ENCODE measurements at regions not wholly inside any gene's neighbourhood (a gene's known extent, or its start where the extent isn't known, plus 50 kb on each side); places are given as distances from the start of the nearest gene placed in this dataset.
A peak's percentile ranks its signal among the peaks of the same experiment; 100 is the strongest.
"Not testable (repeated sequence)": the region's sequence is repeated elsewhere in the genome, so short reads cannot be mapped to it uniquely, and the experiment has no call there.

DNA sequence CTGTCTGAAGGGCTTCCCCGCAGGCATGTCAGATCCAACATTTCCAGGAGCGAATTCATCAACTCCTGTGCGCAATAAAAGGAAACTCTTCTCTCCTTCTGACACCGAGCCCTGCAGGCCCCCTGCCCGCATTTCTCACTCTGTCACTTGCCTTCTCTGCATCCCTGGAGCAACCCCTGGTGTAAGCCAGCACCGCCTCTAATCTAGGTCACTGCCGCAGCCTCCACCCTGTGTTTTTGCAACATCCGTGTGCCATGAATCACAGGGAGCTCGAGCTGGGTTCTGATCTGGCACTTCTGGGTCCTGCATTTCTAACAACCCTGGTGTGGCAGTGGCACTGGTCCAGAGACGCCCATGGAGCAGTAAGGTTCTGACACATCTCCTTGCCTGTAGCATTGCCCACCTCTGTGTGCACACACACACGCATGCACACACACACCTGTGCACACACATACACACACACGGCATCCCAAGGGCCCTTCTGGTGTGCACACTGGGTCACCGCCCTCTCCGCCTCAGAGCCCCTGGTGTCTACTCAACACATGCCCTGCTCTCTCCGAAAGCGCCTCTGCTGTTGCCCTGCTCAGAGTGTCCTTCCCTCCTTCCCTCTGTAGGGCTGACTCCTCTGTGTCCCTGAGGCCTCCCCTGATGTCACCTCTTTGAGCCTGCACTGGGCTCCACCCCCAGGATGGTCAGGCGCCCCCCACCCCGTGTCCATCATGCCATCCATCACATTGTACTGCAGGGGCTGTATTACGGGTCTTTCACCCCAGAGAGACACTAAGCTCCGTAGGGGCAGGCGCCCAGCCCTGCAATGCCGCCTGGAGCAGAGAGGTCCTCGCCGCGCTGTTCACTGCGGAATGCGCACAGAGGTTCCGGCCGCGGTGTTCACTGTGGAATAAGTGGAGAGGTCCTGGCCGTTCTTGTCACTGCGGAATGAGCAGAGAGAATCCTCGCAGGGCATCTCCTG is 111.4 kb upstream of the SFSWAP start:
- no peaks in the 10 kb centered on the region for H3K27me3 ChIP-seq (replicated peaks in 2 of 5; ENCODE audit: control insufficient read depth in 4 of 5, insufficient read depth in 5 of 5, low read length in 4 of 5)
- no peak overlapping the region for H3K27ac ChIP-seq (ENCODE audit: insufficient read depth in 1 of 2, low read depth in 1 of 2, low read length in 2 of 2, poor library complexity in 1 of 2, severe bottlenecking in 2 of 2)
- no peak for DNase-seq
- H3K9me3 ChIP-seq (ENCODE audit: control extremely low read depth in 1 of 5, control insufficient read depth in 4 of 5, insufficient read depth in 2 of 5, low read depth in 1 of 5, low read length in 4 of 5): no peaks in the 10 kb centered on the region
- H3K36me3 ChIP-seq (ENCODE audit: control insufficient read depth in 4 of 4, insufficient read depth in 4 of 4, low read length in 3 of 4): no peaks in the 10 kb centered on the region
- no peak overlapping the region for H3K4me3 ChIP-seq (ENCODE audit: control insufficient read depth in 1 of 7, extremely low read depth in 1 of 7, insufficient read depth in 4 of 7, low read depth in 2 of 7, low read length in 6 of 7)
- ChIA-PET CTCF (no interaction called here), POLR2A (no interaction called here)
- H3K4me1 ChIP-seq (ENCODE audit: control extremely low read depth in 1 of 4, control insufficient read depth in 4 of 4, insufficient read depth in 4 of 4, low read length in 3 of 4): peaks cover 0 to 19% (median 16%) of the 10 kb centered on the region in 4 experiments
- WGBS (ENCODE audit: insufficient coverage): 98% methylated on average over 26 of the region's 33 CpGs

DNA sequence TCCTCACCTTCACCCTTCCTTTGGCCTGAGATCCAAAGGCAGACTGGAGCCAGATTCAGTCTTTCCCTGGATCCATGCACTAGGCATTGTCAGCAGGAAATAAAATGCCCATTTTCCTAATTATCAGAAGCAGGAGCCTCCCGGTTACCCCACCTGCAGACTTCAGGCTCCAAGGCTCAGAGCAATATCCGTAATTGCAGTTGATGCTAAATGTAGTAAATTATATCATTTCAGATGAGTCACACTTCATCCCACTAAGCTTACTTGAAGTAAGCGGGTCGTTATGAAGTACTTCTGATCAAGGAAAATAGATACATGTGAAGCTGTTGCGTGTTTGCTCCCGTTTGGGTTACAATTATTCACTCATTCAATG is 110.7 kb upstream of the SFSWAP start:
- CTCF ChIA-PET: no interaction called here
- WGBS (ENCODE audit: insufficient coverage): 100% methylated on average over 2 of the region's 6 CpGs
- no peaks in the 10 kb centered on the region for H3K9me3 ChIP-seq (ENCODE audit: control extremely low read depth in 1 of 5, control insufficient read depth in 4 of 5, insufficient read depth in 2 of 5, low read depth in 1 of 5, low read length in 4 of 5)

DNA sequence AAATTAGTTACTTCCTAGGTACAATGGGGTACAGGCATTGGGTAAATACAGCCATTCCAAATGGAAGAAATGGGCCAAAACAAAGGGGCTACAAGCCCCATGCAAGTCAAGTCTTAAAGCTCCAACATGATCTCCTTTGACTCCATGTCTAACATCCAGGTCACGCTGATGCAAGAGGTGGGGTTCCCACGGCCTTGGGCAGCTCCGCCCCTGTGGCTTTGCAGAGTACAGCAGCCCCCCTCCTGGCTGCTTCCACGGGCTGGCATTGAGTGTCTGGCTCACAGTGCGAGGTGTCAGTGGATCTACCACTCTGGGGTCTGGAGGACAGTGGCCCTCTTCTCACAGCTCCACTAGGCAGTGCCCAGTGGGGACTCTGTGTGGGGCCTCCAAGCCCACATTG is 109.4 kb upstream of the SFSWAP start:
- H3K27me3 ChIP-seq (replicated peaks in 2 of 5; ENCODE audit: control insufficient read depth in 4 of 5, insufficient read depth in 5 of 5, low read length in 4 of 5); CTCF ChIA-PET; H3K4me3 ChIP-seq (ENCODE audit: control insufficient read depth in 1 of 7, extremely low read depth in 1 of 7, insufficient read depth in 4 of 7, low read depth in 2 of 7, low read length in 6 of 7); H3K27ac ChIP-seq (ENCODE audit: insufficient read depth in 1 of 2, low read depth in 1 of 2, low read length in 2 of 2, poor library complexity in 1 of 2, severe bottlenecking in 2 of 2); POLR2A ChIA-PET; H3K9me3 ChIP-seq (ENCODE audit: control extremely low read depth in 1 of 5, control insufficient read depth in 4 of 5, insufficient read depth in 2 of 5, low read depth in 1 of 5, low read length in 4 of 5); DNase-seq; H3K36me3 ChIP-seq (ENCODE audit: control insufficient read depth in 4 of 4, insufficient read depth in 4 of 4, low read length in 3 of 4): not testable (repeated sequence)
- 100% methylated on average over 1 of the region's 5 CpGs for WGBS (ENCODE audit: insufficient coverage)
- H3K4me1 ChIP-seq (ENCODE audit: control extremely low read depth in 1 of 4, control insufficient read depth in 4 of 4, insufficient read depth in 4 of 4, low read length in 3 of 4): peaks cover 2 to 32% (median 26%) of the 10 kb centered on the region in 4 experiments

More for the DNA sequence above, 110.7 kb upstream of the SFSWAP start:
- Histone ChIP-seq H3K36me3 (ENCODE audit: control insufficient read depth in 4 of 4, insufficient read depth in 4 of 4, low read length in 3 of 4) (no peaks in the 10 kb centered on the region), H3K4me3 (ENCODE audit: control insufficient read depth in 1 of 7, extremely low read depth in 1 of 7, insufficient read depth in 4 of 7, low read depth in 2 of 7, low read length in 6 of 7) (no peak overlapping the region), H3K4me1 (ENCODE audit: control extremely low read depth in 1 of 4, control insufficient read depth in 4 of 4, insufficient read depth in 4 of 4, low read length in 3 of 4) (peaks cover 2 to 25% (median 22%) of the 10 kb centered on the region in 4 experiments), H3K27ac (ENCODE audit: insufficient read depth in 1 of 2, low read depth in 1 of 2, low read length in 2 of 2, poor library complexity in 1 of 2, severe bottlenecking in 2 of 2) (no peak overlapping the region), H3K27me3 (replicated peaks in 2 of 5; ENCODE audit: control insufficient read depth in 4 of 5, insufficient read depth in 5 of 5, low read length in 4 of 5) (no peaks in the 10 kb centered on the region)
- POLR2A ChIA-PET: no interaction called here
- no peak for DNase-seq

DNA sequence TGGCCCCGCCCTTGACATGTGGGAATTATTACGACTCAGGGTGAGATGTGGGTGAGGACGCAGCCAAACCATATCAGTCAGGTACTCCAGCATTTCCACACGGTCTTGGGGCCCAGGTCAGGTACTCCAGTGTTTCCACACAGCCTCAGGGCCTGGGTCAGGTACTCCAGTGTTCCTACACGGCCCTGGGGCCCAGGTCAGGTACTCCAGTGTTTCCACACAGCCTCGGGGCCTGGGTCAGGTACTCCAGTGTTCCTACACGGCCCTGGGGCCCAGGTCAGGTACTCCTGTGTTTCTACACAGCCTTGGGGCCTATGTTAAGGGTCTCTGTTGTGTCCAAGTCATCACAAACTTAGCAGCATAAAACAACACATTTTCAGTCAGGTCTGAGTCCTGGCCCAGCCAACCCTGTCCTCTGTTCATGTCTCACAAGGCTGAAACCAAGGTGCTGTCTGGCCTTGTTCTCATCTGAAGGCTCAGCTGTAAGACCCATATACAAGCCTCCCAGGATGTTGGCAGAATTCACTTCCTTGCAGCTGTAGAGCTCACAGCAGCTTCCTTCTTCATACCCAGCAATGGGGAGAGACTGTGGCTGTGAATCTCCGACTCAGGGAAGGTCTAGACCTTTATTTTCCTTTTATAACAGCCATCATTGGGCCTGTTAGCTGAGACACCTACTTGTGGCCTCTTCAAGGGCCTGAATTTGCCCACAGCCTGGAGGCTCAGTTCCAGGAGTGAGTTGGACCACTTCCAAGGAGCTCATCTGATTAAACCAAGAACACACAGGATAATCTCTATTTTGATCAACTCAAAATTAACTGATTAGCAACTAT is 107.6 kb upstream of the SFSWAP start:
- Histone ChIP-seq H3K4me3 (ENCODE audit: control insufficient read depth in 1 of 7, extremely low read depth in 1 of 7, insufficient read depth in 4 of 7, low read depth in 2 of 7, low read length in 6 of 7) (peak overlapping the region in 1 of 7 experiments; percentile 3), H3K4me1 (ENCODE audit: control extremely low read depth in 1 of 4, control insufficient read depth in 4 of 4, insufficient read depth in 4 of 4, low read length in 3 of 4) (peaks cover 2 to 42% (median 26%) of the 10 kb centered on the region in 4 experiments), H3K27ac (ENCODE audit: insufficient read depth in 1 of 2, low read depth in 1 of 2, low read length in 2 of 2, poor library complexity in 1 of 2, severe bottlenecking in 2 of 2) (no peak overlapping the region), H3K9me3 (ENCODE audit: control extremely low read depth in 1 of 5, control insufficient read depth in 4 of 5, insufficient read depth in 2 of 5, low read depth in 1 of 5, low read length in 4 of 5) (peaks cover 0 to 3% (median 0%) of the 10 kb centered on the region in 5 experiments), H3K36me3 (ENCODE audit: control insufficient read depth in 4 of 4, insufficient read depth in 4 of 4, low read length in 3 of 4) (no peaks in the 10 kb centered on the region), H3K27me3 (replicated peaks in 2 of 5; ENCODE audit: control insufficient read depth in 4 of 5, insufficient read depth in 5 of 5, low read length in 4 of 5) (no peaks in the 10 kb centered on the region)
- 86% methylated on average over 8 of the region's 8 CpGs for WGBS (ENCODE audit: insufficient coverage)
- peak in 1 of 3 donors; percentile 27 for DNase-seq
- ChIA-PET CTCF (no interaction called here), POLR2A (interaction anchor here (1.9 kb wide), 1 partner anchor 10 kb away, joined by 5 read pairs; no protein-coding TSS in a partner anchor)

DNA sequence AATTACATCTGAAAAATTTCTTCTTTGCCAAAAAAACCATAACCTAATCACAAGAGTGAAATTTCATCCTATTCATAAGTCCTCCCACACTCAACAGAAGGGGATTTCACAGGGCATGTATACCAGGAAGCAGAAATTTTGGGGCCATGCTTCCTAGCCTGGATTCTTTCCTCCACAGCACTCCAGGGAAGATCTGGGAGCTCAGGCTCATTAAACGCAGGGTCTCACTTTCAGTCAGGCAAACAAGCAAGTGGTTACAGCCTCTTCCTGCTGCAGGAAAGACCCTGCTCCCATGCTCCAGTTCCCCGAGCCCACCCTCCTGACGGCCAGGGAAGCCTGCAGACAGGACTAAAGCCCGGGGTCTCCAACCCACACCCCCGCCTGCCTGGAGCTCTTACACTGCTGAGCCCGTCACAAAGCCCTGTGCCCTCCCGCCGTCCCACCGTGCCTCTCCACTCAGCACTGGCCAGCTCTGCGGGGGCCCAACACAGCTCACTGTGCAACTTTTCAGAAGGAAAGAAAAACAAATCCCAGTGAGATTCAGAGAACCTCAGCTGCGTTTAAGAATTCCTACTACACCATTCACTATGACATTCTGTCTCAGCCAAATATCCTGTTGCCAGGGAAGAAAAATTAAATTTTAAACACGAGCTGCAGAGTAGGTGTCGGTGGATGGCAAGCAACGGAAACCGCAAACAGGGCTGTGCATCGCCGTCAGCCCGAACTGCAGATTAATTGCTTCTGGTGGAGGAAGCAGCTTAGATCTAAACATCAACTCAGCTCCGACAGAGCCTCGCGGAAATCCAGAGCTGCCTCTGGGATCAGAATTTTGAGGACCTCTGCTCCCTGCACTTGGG is 106.7 kb upstream of the SFSWAP start:
- H3K9me3 ChIP-seq (ENCODE audit: control extremely low read depth in 1 of 5, control insufficient read depth in 4 of 5, insufficient read depth in 2 of 5, low read depth in 1 of 5, low read length in 4 of 5): peaks cover 0 to 3% (median 0%) of the 10 kb centered on the region in 5 experiments
- peaks cover 7 to 46% (median 28%) of the 10 kb centered on the region in 4 experiments for H3K4me1 ChIP-seq (ENCODE audit: control extremely low read depth in 1 of 4, control insufficient read depth in 4 of 4, insufficient read depth in 4 of 4, low read length in 3 of 4)
- WGBS (ENCODE audit: insufficient coverage): 11% methylated on average over 13 of the region's 21 CpGs
- H3K27me3 ChIP-seq (replicated peaks in 2 of 5; ENCODE audit: control insufficient read depth in 4 of 5, insufficient read depth in 5 of 5, low read length in 4 of 5): no peaks in the 10 kb centered on the region
- peak; percentile 71 to 93 (median 90) for DNase-seq
- ChIA-PET CTCF (interaction anchor here (0.6 kb wide), 1 partner anchor 180 kb away, joined by 3 read pairs; no protein-coding TSS in a partner anchor), POLR2A (interaction anchor here (0.6 to 1.9 kb wide), 2 partner anchors 11 to 253 kb away, joined by 5 to 7 read pairs; no protein-coding TSS in a partner anchor)
- H3K36me3 ChIP-seq (ENCODE audit: control insufficient read depth in 4 of 4, insufficient read depth in 4 of 4, low read length in 3 of 4): no peaks in the 10 kb centered on the region
- H3K4me3 ChIP-seq (ENCODE audit: control insufficient read depth in 1 of 7, extremely low read depth in 1 of 7, insufficient read depth in 4 of 7, low read depth in 2 of 7, low read length in 6 of 7): peak overlapping the region in 4 of 7 experiments; percentile 19 to 56 (median 42)
- no peak overlapping the region for H3K27ac ChIP-seq (ENCODE audit: insufficient read depth in 1 of 2, low read depth in 1 of 2, low read length in 2 of 2, poor library complexity in 1 of 2, severe bottlenecking in 2 of 2)

DNA sequence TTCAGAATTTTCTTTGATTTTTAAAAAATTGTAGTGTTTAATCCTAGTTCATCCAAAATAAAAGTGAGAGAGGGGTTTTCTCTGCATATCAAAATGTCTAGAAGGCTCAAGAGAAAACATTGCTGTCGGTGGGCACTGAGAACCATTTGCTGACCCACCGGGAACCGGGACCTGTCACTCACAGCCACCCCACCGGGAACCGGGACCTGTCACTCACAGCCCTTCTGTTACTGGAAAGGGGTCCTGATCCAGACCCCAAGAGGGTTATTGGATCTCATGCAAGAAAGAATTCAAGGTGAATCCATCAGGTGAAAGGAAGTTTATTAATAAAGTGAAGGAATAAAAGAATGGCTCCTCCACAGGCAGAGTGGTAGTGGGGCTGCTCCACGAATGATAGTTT is 106.0 kb upstream of the SFSWAP start:
- DNase-seq: no peak
- Histone ChIP-seq H3K4me1 (ENCODE audit: control extremely low read depth in 1 of 4, control insufficient read depth in 4 of 4, insufficient read depth in 4 of 4, low read length in 3 of 4) (peaks cover 7 to 50% (median 28%) of the 10 kb centered on the region in 4 experiments), H3K4me3 (ENCODE audit: control insufficient read depth in 1 of 7, extremely low read depth in 1 of 7, insufficient read depth in 4 of 7, low read depth in 2 of 7, low read length in 6 of 7) (peak overlapping the region in 2 of 7 experiments; percentile 20 to 43), H3K9me3 (ENCODE audit: control extremely low read depth in 1 of 5, control insufficient read depth in 4 of 5, insufficient read depth in 2 of 5, low read depth in 1 of 5, low read length in 4 of 5) (peaks cover 0 to 3% (median 0%) of the 10 kb centered on the region in 5 experiments), H3K27me3 (replicated peaks in 2 of 5; ENCODE audit: control insufficient read depth in 4 of 5, insufficient read depth in 5 of 5, low read length in 4 of 5) (no peaks in the 10 kb centered on the region), H3K36me3 (ENCODE audit: control insufficient read depth in 4 of 4, insufficient read depth in 4 of 4, low read length in 3 of 4) (no peaks in the 10 kb centered on the region), H3K27ac (ENCODE audit: insufficient read depth in 1 of 2, low read depth in 1 of 2, low read length in 2 of 2, poor library complexity in 1 of 2, severe bottlenecking in 2 of 2) (no peak overlapping the region)
- POLR2A ChIA-PET: interaction anchor here (0.6 to 1.9 kb wide), 2 partner anchors 12 to 254 kb away, joined by 5 to 7 read pairs; no protein-coding TSS in a partner anchor
- CTCF ChIA-PET: no interaction called here
- WGBS (ENCODE audit: insufficient coverage): 7% methylated on average over 3 of the region's 6 CpGs
